ENCODE measurements at regions not wholly inside any gene's neighbourhood (a gene's known extent, or its start where the extent isn't known, plus 50 kb on each side); places are given as distances from the start of the nearest gene placed in this dataset.

GRCh38 chr13:76795701-76796695 lies 90.2 kb downstream of the KCTD12 start:
- DNase-seq = no peak

- DNase-seq = no peak
Observed at GRCh38 chr13:76792731-76793347, 93.4 kb downstream of the KCTD12 start.

GRCh38 chr13:76790980-76791819 lies 95.0 kb downstream of the KCTD12 start:
- no peak for DNase-seq

- no peak for DNase-seq
Observed at GRCh38 chr13:76790526-76790925, 95.7 kb downstream of the KCTD12 start.

- no peak for DNase-seq
Observed at GRCh38 chr13:76783798-76784197, 102.4 kb downstream of the KCTD12 start.

GRCh38 chr13:76778853-76779252 lies 107.4 kb downstream of the KCTD12 start:
- no peak for DNase-seq

GRCh38 chr13:76777096-76777495 lies 109.1 kb downstream of the KCTD12 start:
- no peak for DNase-seq

GRCh38 chr13:76775088-76775740 lies 111.0 kb downstream of the KCTD12 start:
- no peak for DNase-seq

- DNase-seq = no peak
Observed at GRCh38 chr13:76773448-76774094, 112.6 kb downstream of the KCTD12 start.

- no peak for DNase-seq
Observed at GRCh38 chr13:76772241-76772640, 114.0 kb downstream of the KCTD12 start.

GRCh38 chr13:76769271-76769791 lies 116.9 kb downstream of the KCTD12 start:
- DNase-seq = no peak

GRCh38 chr13:76768384-76768783 lies 117.8 kb downstream of the KCTD12 start:
- no peak for DNase-seq

GRCh38 chr13:76764916-76765315 lies 121.3 kb downstream of the KCTD12 start:
- no peak for DNase-seq

- no peak for DNase-seq
Observed at GRCh38 chr13:76764429-76764828, 121.8 kb downstream of the KCTD12 start.

- no peak for DNase-seq
Observed at GRCh38 chr13:76762721-76763120, 123.5 kb downstream of the KCTD12 start.

- DNase-seq = no peak
Observed at GRCh38 chr13:76759877-76760276, 126.3 kb downstream of the KCTD12 start.

- DNase-seq = no peak
Observed at GRCh38 chr13:76758738-76759137, 127.5 kb downstream of the KCTD12 start.

GRCh38 chr13:76758257-76758656 lies 127.9 kb downstream of the KCTD12 start:
- no peak for DNase-seq

- DNase-seq = no peak
Observed at GRCh38 chr13:76756451-76756850, 129.8 kb downstream of the KCTD12 start.

- DNase-seq = no peak
Observed at GRCh38 chr13:76754414-76754813, 131.8 kb downstream of the KCTD12 start.

- DNase-seq = no peak
Observed at GRCh38 chr13:76751278-76751677, 134.9 kb downstream of the KCTD12 start.

- DNase-seq = no peak
Observed at GRCh38 chr13:76750126-76750525, 136.1 kb downstream of the KCTD12 start.

Data from activated CD8-positive, alpha-beta memory T cell treated with anti-CD3 and anti-CD28 coated beads, Interleukin-2, amount 50 U/mL, for 4 hours (primary cell).